Epithelial cell of esophagus (primary cell): ENCODE measurements at regions not wholly inside any gene's neighbourhood (a gene's known extent, or its start where the extent isn't known, plus 50 kb on each side); places are given as distances from the start of the nearest gene placed in this dataset.

ENCODE experiments used
- DNase-seq: peaks from one replicate; pipeline ENCODE4 v3.0.0; 2010; ENCODE audit warnings: low read depth
- H3K4me3 ChIP-seq: 2 replicates; pipeline ENCODE4 v1.5.1; 2011; ENCODE audit warnings: mild to moderate bottlenecking, low read length, control low read depth
- TF ChIP-seq, protein P1 (sequence below): IDR thresholded peaks from 2 replicates; pipeline ENCODE4 v1.5.1; 2011; ENCODE audit warnings: low read depth, mild to moderate bottlenecking, low read length, control low read depth, inconsistent platforms; ENCODE audit not compliant: insufficient read depth; ENCODE audit errors: missing control alignments

DNA sequence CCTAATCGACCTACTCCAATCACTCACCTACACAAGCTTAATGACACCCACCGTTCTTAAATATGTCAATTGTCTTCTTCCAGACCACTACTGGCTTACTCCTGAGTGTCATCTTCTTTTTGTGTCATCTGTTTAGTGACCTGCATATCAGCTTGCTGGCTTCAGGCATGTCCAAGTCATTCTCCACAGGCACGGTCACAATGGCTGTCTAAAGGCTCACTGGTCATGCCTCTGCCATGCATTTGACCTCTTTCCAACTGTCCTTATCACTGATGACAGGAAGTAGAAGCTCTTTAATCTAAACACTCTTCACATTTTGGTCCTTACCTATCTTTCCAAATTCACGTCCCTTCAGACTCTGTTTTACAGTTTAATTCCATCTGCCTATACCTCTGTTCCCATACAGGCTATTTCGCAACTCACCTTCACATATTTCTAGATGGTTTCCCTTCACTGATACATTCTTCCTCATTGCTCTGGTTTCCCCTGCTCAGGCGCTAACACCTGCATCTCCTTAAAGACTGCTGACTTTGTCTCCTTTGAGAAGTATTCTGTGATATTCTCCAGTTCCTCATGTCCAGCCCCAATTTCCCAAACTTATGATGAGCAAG, 217.5 kb downstream of the TRIB2 start:
- peak; percentile 35 for DNase-seq
- H3K4me3 ChIP-seq = no peak overlapping the region
- TF ChIP-seq, protein P1, sequence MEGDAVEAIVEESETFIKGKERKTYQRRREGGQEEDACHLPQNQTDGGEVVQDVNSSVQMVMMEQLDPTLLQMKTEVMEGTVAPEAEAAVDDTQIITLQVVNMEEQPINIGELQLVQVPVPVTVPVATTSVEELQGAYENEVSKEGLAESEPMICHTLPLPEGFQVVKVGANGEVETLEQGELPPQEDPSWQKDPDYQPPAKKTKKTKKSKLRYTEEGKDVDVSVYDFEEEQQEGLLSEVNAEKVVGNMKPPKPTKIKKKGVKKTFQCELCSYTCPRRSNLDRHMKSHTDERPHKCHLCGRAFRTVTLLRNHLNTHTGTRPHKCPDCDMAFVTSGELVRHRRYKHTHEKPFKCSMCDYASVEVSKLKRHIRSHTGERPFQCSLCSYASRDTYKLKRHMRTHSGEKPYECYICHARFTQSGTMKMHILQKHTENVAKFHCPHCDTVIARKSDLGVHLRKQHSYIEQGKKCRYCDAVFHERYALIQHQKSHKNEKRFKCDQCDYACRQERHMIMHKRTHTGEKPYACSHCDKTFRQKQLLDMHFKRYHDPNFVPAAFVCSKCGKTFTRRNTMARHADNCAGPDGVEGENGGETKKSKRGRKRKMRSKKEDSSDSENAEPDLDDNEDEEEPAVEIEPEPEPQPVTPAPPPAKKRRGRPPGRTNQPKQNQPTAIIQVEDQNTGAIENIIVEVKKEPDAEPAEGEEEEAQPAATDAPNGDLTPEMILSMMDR = no peak

GRCh38 chr2:12935222-12935621, 218.5 kb downstream of the TRIB2 start:
- TF ChIP-seq, protein P1 = no peak
- DNase-seq = no peak
- H3K4me3 ChIP-seq = no peak overlapping the region

- H3K4me3 ChIP-seq = no peak overlapping the region
- TF ChIP-seq, protein P1 = no peak
- no peak for DNase-seq
Measured at GRCh38 chr2:12935796-12936195, 219.1 kb downstream of the TRIB2 start.

- no peak overlapping the region for H3K4me3 ChIP-seq
- DNase-seq = no peak
- TF ChIP-seq, protein P1 = no peak
Measured at GRCh38 chr2:12941203-12941602, 224.5 kb downstream of the TRIB2 start.

DNA sequence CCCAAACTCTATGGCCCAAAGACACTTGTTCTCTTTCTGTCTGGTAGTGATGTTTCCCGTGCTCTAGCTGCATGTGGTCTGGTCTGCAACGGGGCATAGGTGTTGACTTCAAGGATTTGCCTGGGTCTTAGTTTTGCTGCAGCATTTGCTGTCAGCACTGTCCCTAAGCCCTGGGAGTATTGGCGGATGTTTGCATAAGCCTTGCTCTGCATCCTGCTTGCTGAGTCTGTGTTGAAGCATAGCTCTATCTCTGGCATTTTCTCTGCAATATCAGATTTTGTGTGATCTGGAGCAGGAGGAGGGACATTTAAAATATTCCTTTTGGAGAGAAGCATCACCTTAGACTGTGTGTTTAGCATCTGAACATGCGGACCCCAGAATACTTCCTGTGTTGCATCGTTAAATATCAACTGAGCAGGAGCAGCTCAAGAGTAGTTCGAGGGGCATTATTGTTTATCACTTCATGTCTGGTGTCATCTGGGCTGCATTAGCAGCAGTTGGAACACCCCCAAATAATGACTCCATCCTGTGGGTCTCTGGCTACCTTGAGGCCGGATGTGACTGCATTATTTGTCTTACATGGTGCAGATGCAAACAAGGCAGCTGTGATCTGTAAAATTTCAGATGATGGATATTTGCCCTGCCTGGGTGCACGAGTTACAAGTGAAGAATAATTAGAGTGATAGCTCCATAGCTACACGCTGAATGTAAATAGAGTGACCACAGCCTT, 231.7 kb downstream of the TRIB2 start:
- no peak for DNase-seq
- TF ChIP-seq, protein P1 = no peak
- no peak overlapping the region for H3K4me3 ChIP-seq

DNA sequence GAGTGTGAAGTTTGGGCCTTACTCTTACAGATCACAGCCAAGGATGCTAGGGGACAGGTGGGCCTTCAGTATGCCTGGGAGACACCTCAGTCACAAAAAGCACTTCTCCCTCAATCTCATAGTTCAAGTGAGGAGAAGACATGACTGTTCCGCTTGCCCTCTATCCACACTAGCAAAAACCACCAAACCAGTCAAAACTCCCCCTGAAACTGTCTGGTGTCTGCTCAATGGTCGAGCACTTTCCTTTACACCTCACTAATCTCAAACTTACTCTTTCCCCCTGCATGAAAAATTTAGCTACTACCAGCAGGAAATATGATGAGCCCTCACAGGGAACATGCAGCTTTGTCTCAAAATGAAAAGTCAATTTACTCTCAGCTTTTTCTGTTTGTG, 232.2 kb downstream of the TRIB2 start:
- H3K4me3 ChIP-seq = no peak overlapping the region
- TF ChIP-seq, protein P1 = no peak
- no peak for DNase-seq

DNA sequence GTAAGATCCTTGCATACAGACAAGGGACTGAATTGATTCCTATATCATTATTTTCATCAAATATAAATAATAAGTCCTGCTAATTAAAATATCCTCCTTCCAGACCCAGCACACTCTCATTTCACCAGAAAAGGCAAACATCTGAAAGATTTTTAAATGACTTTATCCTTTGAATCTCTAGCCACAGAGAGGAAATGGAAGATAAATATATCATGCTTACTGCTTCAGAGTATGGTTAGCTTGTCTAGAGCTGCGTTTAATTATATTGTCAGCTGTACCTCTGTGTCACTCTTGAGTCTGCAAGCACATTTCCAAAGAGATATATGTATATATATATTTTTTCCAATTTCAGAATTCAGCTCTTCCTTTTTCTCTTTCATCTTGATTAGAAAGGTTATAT, 232.7 kb downstream of the TRIB2 start:
- TF ChIP-seq, protein P1 = no peak
- no peak overlapping the region for H3K4me3 ChIP-seq
- no peak for DNase-seq
